ENCODE measurements at regions not wholly inside any gene's neighbourhood (a gene's known extent, or its start where the extent isn't known, plus 50 kb on each side); places are given as distances from the start of the nearest gene placed in this dataset.

GRCh38 chr4:100682477-100683218, 164.8 kb upstream of the EMCN start:
- no peak for DNase-seq (ENCODE audit: low spot score)
- Histone ChIP-seq H3K4me1 (ENCODE audit: insufficient read depth, low read length, poor library complexity, severe bottlenecking) (no peaks in the 10 kb centered on the region), H3K9me3 (ENCODE audit: low read length) (no peaks in the 10 kb centered on the region), H2AFZ (ENCODE audit: low read length) (no peak overlapping the region), H3K36me3 (ENCODE audit: insufficient read depth, low read length) (no peaks in the 10 kb centered on the region), H3K79me2 (ENCODE audit: insufficient read depth, low read depth, low read length) (no peaks in the 10 kb centered on the region), H3K27ac (ENCODE audit: low read depth, low read length, poor library complexity, severe bottlenecking) (no peak overlapping the region), H3K4me3 (ENCODE audit: low read depth, low read length, poor library complexity, severe bottlenecking) (no peak overlapping the region), H3K9me2 (ENCODE audit: insufficient read depth, low read length) (no peaks in the 10 kb centered on the region), H3K4me2 (ENCODE audit: low read length) (no peak overlapping the region), H4K20me1 (ENCODE audit: insufficient read depth, low read length) (no peaks in the 10 kb centered on the region)
- BruUV-seq (replicated peaks) = no TSS peak
- intact Hi-C loops (cut with micrococcal nuclease; ENCODE audit: unreplicated experiment) = no loop called here
- POLR2A ChIA-PET = no interaction called here
- CTCF ChIA-PET (ENCODE audit: unreplicated experiment) = no interaction called here
- no peak for TF ChIP-seq EZH2phosphoT487 (IDR thresholded peaks at IDR 0.05; ENCODE audit: borderline replicate concordance, low read depth, low read length)

- Histone ChIP-seq H3K9me3 (ENCODE audit: low read length) (no peaks in the 10 kb centered on the region), H3K27ac (ENCODE audit: low read depth, low read length, poor library complexity, severe bottlenecking) (no peak overlapping the region), H3K4me2 (ENCODE audit: low read length) (no peak overlapping the region), H3K79me2 (ENCODE audit: insufficient read depth, low read depth, low read length) (no peaks in the 10 kb centered on the region), H3K36me3 (ENCODE audit: insufficient read depth, low read length) (no peaks in the 10 kb centered on the region), H3K9me2 (ENCODE audit: insufficient read depth, low read length) (no peaks in the 10 kb centered on the region), H3K4me1 (ENCODE audit: insufficient read depth, low read length, poor library complexity, severe bottlenecking) (no peaks in the 10 kb centered on the region), H4K20me1 (ENCODE audit: insufficient read depth, low read length) (no peaks in the 10 kb centered on the region), H2AFZ (ENCODE audit: low read length) (no peak overlapping the region), H3K4me3 (ENCODE audit: low read depth, low read length, poor library complexity, severe bottlenecking) (no peak overlapping the region)
- intact Hi-C loops (cut with micrococcal nuclease; ENCODE audit: unreplicated experiment) = no loop called here
- no TSS peak for BruUV-seq (replicated peaks)
- no peak for DNase-seq (ENCODE audit: low spot score)
- ChIA-PET POLR2A (no interaction called here), CTCF (ENCODE audit: unreplicated experiment) (no interaction called here)
- no peak for TF ChIP-seq EZH2phosphoT487 (IDR thresholded peaks at IDR 0.05; ENCODE audit: borderline replicate concordance, low read depth, low read length)
- no peak for TF ChIP-seq CTCF (conservative IDR thresholded peaks at IDR 0.05; ENCODE audit: low read length)
These were observed 163.5 kb upstream of the EMCN start for GRCh38 chr4:100681289-100681688.

- intact Hi-C loops (cut with micrococcal nuclease; ENCODE audit: unreplicated experiment) = no loop called here
- Histone ChIP-seq H2AFZ (ENCODE audit: low read length) (no peak overlapping the region), H4K20me1 (ENCODE audit: insufficient read depth, low read length) (no peaks in the 10 kb centered on the region), H3K27ac (ENCODE audit: low read depth, low read length, poor library complexity, severe bottlenecking) (no peak overlapping the region), H3K9me2 (ENCODE audit: insufficient read depth, low read length) (no peaks in the 10 kb centered on the region), H3K79me2 (ENCODE audit: insufficient read depth, low read depth, low read length) (no peaks in the 10 kb centered on the region), H3K36me3 (ENCODE audit: insufficient read depth, low read length) (no peaks in the 10 kb centered on the region), H3K4me1 (ENCODE audit: insufficient read depth, low read length, poor library complexity, severe bottlenecking) (no peaks in the 10 kb centered on the region), H3K4me3 (ENCODE audit: low read depth, low read length, poor library complexity, severe bottlenecking) (no peak overlapping the region), H3K4me2 (ENCODE audit: low read length) (no peak overlapping the region), H3K9me3 (ENCODE audit: low read length) (no peaks in the 10 kb centered on the region)
- ChIA-PET POLR2A (no interaction called here), CTCF (ENCODE audit: unreplicated experiment) (no interaction called here)
- BruUV-seq (replicated peaks) = no TSS peak
- no peak for TF ChIP-seq EZH2phosphoT487 (IDR thresholded peaks at IDR 0.05; ENCODE audit: borderline replicate concordance, low read depth, low read length)
- TF ChIP-seq CTCF (conservative IDR thresholded peaks at IDR 0.05; ENCODE audit: low read length) = no peak
- DNase-seq (ENCODE audit: low spot score) = no peak
These were observed 162.1 kb upstream of the EMCN start for GRCh38 chr4:100679926-100680325.

All from OCI-LY7 (cell line).